Activated CD8-positive, alpha-beta memory T cell treated with anti-CD3 and anti-CD28 coated beads, Interleukin-2, amount 10 ng/mL, durations not matched to agents 7 days and 5 days (primary cell): ENCODE measurements at regions not wholly inside any gene's neighbourhood (a gene's known extent, or its start where the extent isn't known, plus 50 kb on each side); places are given as distances from the start of the nearest gene placed in this dataset.
"Not testable (repeated sequence)": the region's sequence is repeated elsewhere in the genome, so short reads cannot be mapped to it uniquely, and the experiment has no call there.

Source experiments
- ATAC-seq: fragments of 150-1000 bp; cut with Tn5 transposase; one replicate; pipeline ENCODE4 v1.10.0; 2021; ENCODE audit warnings: moderate library complexity
- CTCF ChIA-PET: fragments of 350-600 bp; sonication (Branson Sonifier 250); formaldehyde crosslinking; loops from one replicate; lab custom pipeline; 2021; ENCODE audit warnings: antibody characterized with exemption; lab: Charles Lee
- DNase-seq: peaks from one replicate; pipeline ENCODE4 v3.0.0-alpha.2; 2020
- H3K27ac Mint-ChIP-seq: one replicate; pipeline ENCODE4 v1.8.0; 2021; ENCODE audit warnings: mild to moderate bottlenecking, mixed read lengths
- H3K27me3 Mint-ChIP-seq: one replicate; pipeline ENCODE4 v1.8.0; 2021; ENCODE audit warnings: mixed read lengths
- H3K36me3 Mint-ChIP-seq: one replicate; pipeline ENCODE4 v1.8.0; 2021; ENCODE audit warnings: mild to moderate bottlenecking, mixed read lengths
- H3K4me1 Mint-ChIP-seq: one replicate; pipeline ENCODE4 v1.8.0; 2021; ENCODE audit warnings: mixed read lengths
- H3K4me3 Mint-ChIP-seq: one replicate; pipeline ENCODE4 v1.8.0; 2021; ENCODE audit warnings: mild to moderate bottlenecking, moderate library complexity, mixed read lengths
- H3K9me3 Mint-ChIP-seq: one replicate; pipeline ENCODE4 v1.8.0; 2022; ENCODE audit warnings: low read depth, mixed read lengths

DNA sequence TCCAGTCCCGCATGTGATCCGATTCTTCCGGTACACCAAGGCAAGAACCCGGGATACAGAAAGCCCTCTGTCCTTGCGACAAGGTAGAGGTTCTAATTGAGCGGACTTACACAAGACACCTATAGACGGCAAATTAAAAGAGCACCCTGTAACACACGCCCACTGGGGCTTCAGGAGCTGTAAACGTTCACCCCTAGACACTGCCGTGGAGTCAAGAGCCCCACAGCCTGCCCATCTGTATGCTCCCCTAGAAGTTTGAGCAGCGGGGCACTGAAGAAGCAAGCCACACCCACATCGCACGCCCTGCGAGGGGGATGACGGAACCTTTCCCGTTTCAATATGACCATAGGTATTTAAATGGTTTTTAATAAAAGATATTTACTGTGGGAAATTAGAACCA, 696.3 kb upstream of the MMS22L start:
- H3K27ac Mint-ChIP-seq, ATAC-seq, H3K36me3 Mint-ChIP-seq, H3K4me3 Mint-ChIP-seq, CTCF ChIA-PET, H3K9me3 Mint-ChIP-seq, H3K4me1 Mint-ChIP-seq, DNase-seq, H3K27me3 Mint-ChIP-seq: not testable (repeated sequence)

- no peak for DNase-seq
- Mint-ChIP-seq H3K27me3 (no peaks in the 10 kb centered on the region), H3K4me1 (no peaks in the 10 kb centered on the region), H3K27ac (no peak overlapping the region), H3K36me3 (no peaks in the 10 kb centered on the region), H3K9me3 (no peaks in the 10 kb centered on the region), H3K4me3 (no peak overlapping the region)
- CTCF ChIA-PET: no interaction called here
- no peak for ATAC-seq
Observed at GRCh38 chr6:97989451-97989850, 706.4 kb upstream of the MMS22L start.

DNA sequence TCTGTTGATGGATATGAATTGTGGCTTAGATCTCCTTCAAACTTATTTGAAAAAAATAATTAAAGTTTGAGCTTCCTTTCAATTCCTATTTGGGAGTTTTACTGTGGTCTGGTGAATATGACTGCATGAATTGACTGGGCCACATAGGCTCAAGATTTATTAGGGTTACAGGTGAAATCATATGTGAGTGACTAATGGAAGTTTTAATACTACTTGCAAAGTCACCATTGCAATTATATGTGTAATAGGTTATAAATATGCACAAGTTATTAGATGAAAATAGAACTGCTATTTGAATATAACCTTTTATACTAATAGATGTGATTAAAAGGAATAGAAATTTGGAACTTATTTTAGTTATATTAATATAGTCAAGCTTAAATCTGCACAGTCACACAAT, 712.1 kb upstream of the MMS22L start:
- ATAC-seq (no peak), DNase-seq (no peak)
- H3K27me3 Mint-ChIP-seq: no peaks in the 10 kb centered on the region
- H3K4me3 Mint-ChIP-seq: no peak overlapping the region
- H3K9me3 Mint-ChIP-seq: peaks cover 5% of the 10 kb centered on the region
- no peaks in the 10 kb centered on the region for H3K4me1 Mint-ChIP-seq
- H3K36me3 Mint-ChIP-seq: no peaks in the 10 kb centered on the region
- H3K27ac Mint-ChIP-seq: no peak overlapping the region
- CTCF ChIA-PET: no interaction called here

DNA sequence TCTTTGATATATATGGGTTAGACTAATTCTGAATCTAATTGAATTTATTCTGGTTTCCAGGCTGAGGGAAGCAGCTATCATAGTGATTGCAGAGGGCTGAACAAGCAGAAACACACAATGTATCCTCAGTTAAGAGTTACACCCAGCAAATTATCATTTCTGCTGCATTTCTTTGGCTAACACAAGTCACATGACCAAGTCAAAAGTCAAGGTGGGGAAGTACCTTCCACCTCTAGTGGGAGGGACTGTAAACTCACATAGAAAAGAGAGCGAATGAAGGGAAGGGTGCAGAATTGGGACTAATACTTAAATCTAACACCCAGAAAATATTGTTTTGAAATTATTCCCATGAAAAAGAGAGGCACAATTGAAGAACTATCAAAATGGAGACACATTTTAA, 719.7 kb upstream of the MMS22L start:
- DNase-seq (no peak), ATAC-seq (no peak)
- Mint-ChIP-seq H3K27me3 (no peaks in the 10 kb centered on the region), H3K4me3 (no peak overlapping the region), H3K9me3 (peaks cover 3% of the 10 kb centered on the region), H3K27ac (no peak overlapping the region), H3K4me1 (no peaks in the 10 kb centered on the region), H3K36me3 (no peaks in the 10 kb centered on the region)
- CTCF ChIA-PET: no interaction called here

DNA sequence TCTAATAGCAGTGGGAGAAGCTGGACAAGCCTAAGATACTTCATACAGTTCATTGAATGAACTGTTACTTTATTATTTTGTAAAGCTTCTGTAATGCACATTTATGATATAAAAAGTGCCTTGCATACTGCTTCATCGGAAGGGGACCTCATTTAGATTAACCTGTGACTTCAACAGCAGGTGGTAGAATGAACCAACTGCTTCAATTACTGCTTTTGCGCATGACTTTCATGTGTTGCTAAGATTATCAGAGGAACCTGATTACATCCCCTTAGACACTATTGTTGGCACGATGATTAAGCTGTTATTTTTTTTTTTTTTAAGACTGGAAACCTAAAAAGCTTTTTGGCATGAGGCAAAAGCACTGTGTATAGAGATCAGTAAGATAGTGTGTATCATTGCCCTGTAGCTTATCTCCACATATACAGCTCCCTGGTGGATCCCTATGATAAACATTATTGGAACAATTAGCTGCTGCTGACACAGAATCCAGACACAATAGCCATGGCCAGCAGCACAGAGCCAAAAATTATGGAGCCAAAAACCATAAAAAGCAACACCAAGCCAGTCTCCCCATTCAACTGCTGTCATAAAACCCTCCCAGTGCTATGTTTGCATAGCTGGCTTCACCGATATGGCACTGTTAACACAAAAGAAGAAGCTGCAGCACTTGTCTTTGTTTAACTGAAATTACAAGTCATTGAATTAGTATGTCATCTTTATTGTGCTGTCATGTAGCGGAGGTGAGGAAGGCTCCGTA, 731.6 kb upstream of the MMS22L start:
- Mint-ChIP-seq H3K9me3 (peaks cover 2% of the 10 kb centered on the region), H3K4me1 (no peaks in the 10 kb centered on the region), H3K27ac (no peak overlapping the region), H3K36me3 (no peaks in the 10 kb centered on the region), H3K4me3 (no peak overlapping the region), H3K27me3 (no peaks in the 10 kb centered on the region)
- CTCF ChIA-PET: no interaction called here
- ATAC-seq (no peak), DNase-seq (no peak)

DNA sequence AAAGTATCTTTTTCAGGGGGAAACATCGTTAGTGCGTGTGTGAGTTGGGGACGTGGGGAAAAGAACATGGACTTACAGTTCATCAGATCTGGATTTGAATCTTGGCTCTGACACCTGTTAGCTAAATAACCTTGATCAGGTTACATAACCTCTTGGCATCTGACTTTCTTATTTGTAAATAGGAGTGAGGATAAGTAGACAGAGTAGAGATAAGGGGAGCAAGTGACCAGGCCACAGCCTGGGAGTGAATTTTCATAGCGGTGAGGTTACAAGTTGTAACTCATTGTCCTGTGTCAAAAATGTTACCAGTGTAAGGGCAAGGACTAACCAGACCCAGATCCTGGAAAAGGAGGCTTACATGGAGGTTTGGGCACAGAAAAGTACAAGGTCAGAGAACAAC, 733.5 kb upstream of the MMS22L start:
- peaks cover 2% of the 10 kb centered on the region for H3K9me3 Mint-ChIP-seq
- no peak for ATAC-seq

GRCh38 chr6:98020222-98020621, 737.2 kb upstream of the MMS22L start:
- Mint-ChIP-seq H3K4me3 (no peak overlapping the region), H3K36me3 (no peaks in the 10 kb centered on the region), H3K27me3 (no peaks in the 10 kb centered on the region), H3K9me3 (peaks cover 2% of the 10 kb centered on the region), H3K27ac (no peak overlapping the region), H3K4me1 (no peaks in the 10 kb centered on the region)
- no peak for ATAC-seq
- CTCF ChIA-PET: no interaction called here
- no peak for DNase-seq

More for the DNA sequence above, 733.5 kb upstream of the MMS22L start:
- Mint-ChIP-seq H3K27ac (no peak overlapping the region), H3K27me3 (no peaks in the 10 kb centered on the region), H3K36me3 (no peaks in the 10 kb centered on the region), H3K4me1 (no peaks in the 10 kb centered on the region), H3K4me3 (no peak overlapping the region)
- CTCF ChIA-PET: no interaction called here
- DNase-seq: no peak

GRCh38 chr6:98024359-98024758, 741.3 kb upstream of the MMS22L start:
- H3K27me3 Mint-ChIP-seq: no peaks in the 10 kb centered on the region
- no peaks in the 10 kb centered on the region for H3K9me3 Mint-ChIP-seq
- H3K27ac Mint-ChIP-seq: no peak overlapping the region
- no peak for DNase-seq
- H3K4me1 Mint-ChIP-seq: no peaks in the 10 kb centered on the region
- CTCF ChIA-PET: no interaction called here
- no peak overlapping the region for H3K4me3 Mint-ChIP-seq
- no peak for ATAC-seq
- no peaks in the 10 kb centered on the region for H3K36me3 Mint-ChIP-seq

GRCh38 chr6:98027898-98028297, 744.9 kb upstream of the MMS22L start:
- CTCF ChIA-PET: no interaction called here
- peaks cover 3% of the 10 kb centered on the region for H3K9me3 Mint-ChIP-seq
- no peak overlapping the region for H3K4me3 Mint-ChIP-seq
- DNase-seq (no peak), ATAC-seq (no peak)
- no peaks in the 10 kb centered on the region for H3K27me3 Mint-ChIP-seq
- no peak overlapping the region for H3K27ac Mint-ChIP-seq
- no peaks in the 10 kb centered on the region for H3K4me1 Mint-ChIP-seq
- H3K36me3 Mint-ChIP-seq: no peaks in the 10 kb centered on the region

DNA sequence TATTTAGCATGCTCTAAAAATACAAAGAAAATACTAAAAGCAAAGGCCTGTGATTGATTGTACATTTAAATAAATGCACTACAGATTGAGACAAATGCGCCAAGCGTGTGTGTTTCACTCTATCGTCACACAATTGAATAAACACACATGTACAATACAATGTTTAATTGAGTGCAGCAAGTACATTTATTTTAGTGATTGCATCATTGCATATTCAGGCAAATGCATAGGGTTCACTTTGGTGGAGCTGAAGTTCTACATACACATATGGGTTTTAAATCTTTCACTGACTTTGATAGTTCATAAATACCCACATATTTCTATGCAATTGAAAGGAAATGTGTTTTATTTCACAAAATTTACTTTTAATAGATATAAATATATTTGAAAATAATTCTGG, 750.6 kb upstream of the MMS22L start:
- H3K36me3 Mint-ChIP-seq: no peaks in the 10 kb centered on the region
- no peaks in the 10 kb centered on the region for H3K4me1 Mint-ChIP-seq
- no peak overlapping the region for H3K27ac Mint-ChIP-seq
- CTCF ChIA-PET: no interaction called here
- no peak overlapping the region for H3K4me3 Mint-ChIP-seq
- H3K9me3 Mint-ChIP-seq: peaks cover 3% of the 10 kb centered on the region
- no peaks in the 10 kb centered on the region for H3K27me3 Mint-ChIP-seq
- ATAC-seq (no peak), DNase-seq (no peak)

GRCh38 chr6:98036344-98036923, 753.4 kb upstream of the MMS22L start:
- Mint-ChIP-seq H3K36me3 (no peaks in the 10 kb centered on the region), H3K9me3 (no peaks in the 10 kb centered on the region), H3K27me3 (no peaks in the 10 kb centered on the region), H3K4me3 (no peak overlapping the region), H3K27ac (no peak overlapping the region), H3K4me1 (no peaks in the 10 kb centered on the region)
- CTCF ChIA-PET: no interaction called here
- ATAC-seq (no peak), DNase-seq (no peak)

GRCh38 chr6:98037571-98037970, 754.6 kb upstream of the MMS22L start:
- no peaks in the 10 kb centered on the region for H3K36me3 Mint-ChIP-seq
- H3K4me3 Mint-ChIP-seq: no peak overlapping the region
- no peaks in the 10 kb centered on the region for H3K9me3 Mint-ChIP-seq
- CTCF ChIA-PET: no interaction called here
- no peaks in the 10 kb centered on the region for H3K4me1 Mint-ChIP-seq
- H3K27ac Mint-ChIP-seq: no peak overlapping the region
- no peaks in the 10 kb centered on the region for H3K27me3 Mint-ChIP-seq
- ATAC-seq (no peak), DNase-seq (no peak)

- no peak overlapping the region for H3K27ac Mint-ChIP-seq
- no peaks in the 10 kb centered on the region for H3K36me3 Mint-ChIP-seq
- DNase-seq: no peak
- no peak for ATAC-seq
- H3K4me3 Mint-ChIP-seq: no peak overlapping the region
- H3K4me1 Mint-ChIP-seq: no peaks in the 10 kb centered on the region
- H3K9me3 Mint-ChIP-seq: no peaks in the 10 kb centered on the region
- H3K27me3 Mint-ChIP-seq: no peaks in the 10 kb centered on the region
- CTCF ChIA-PET: no interaction called here
Observed at GRCh38 chr6:98039443-98039842, 756.4 kb upstream of the MMS22L start.

- Mint-ChIP-seq H3K4me1 (no peaks in the 10 kb centered on the region), H3K27me3 (no peaks in the 10 kb centered on the region), H3K9me3 (no peaks in the 10 kb centered on the region), H3K36me3 (no peaks in the 10 kb centered on the region), H3K27ac (no peak overlapping the region), H3K4me3 (no peak overlapping the region)
- no peak for DNase-seq
- CTCF ChIA-PET: no interaction called here
- no peak for ATAC-seq
Observed at GRCh38 chr6:98039904-98040607, 757.0 kb upstream of the MMS22L start.
